ENCODE measurements at regions not wholly inside any gene's neighbourhood (a gene's known extent, or its start where the extent isn't known, plus 50 kb on each side); places are given as distances from the start of the nearest gene placed in this dataset.

DNA sequence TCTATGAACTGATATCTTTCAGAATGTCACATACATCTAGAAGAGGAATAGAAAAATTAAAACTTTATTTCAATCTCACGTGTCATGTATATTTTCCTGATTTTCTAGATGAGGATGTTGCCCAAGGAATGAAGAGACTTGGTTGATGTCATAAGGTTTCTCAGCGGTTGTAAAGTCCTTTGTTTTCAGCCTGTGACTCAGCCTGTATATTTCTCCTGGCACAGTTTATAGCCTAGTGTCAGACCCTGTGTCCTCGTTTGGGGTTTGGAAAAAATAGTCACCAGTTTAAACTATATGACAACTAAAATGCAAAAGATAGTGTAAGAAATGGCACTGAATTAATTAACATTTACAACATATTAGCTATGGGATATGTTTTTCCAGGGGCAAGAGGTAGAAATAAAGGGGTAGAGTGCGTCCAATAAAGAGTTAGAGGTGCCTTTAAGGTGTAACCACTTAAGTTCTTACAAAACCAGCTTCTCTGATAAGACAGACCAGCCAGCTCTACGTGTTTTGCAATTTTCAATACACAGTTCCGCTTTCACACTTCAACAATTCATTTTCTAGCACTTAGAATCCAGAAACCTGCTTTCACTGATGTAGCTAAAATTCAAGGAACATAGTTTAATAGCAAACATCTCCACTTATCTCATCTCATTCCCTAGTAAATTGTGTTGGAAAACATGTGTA lies 1432.6 kb upstream of the TENM4 start:
- TF ChIP-seq CTCF (IDR thresholded peaks at IDR 0.05) (no peak), POLR2A (IDR thresholded peaks at IDR 0.05) (no peak)

All from Peyer's patch (tissue), 4 donors.